Right lobe of liver (tissue), 6 donors: ENCODE measurements at regions not wholly inside any gene's neighbourhood (a gene's known extent, or its start where the extent isn't known, plus 50 kb on each side); places are given as distances from the start of the nearest gene placed in this dataset.

Experiments used
- ATAC-seq, 4 donors: fragments of 200-7000 bp; cut with Tn5 transposase; one replicate each; pipeline ENCODE4 v1.9.1; 2020; ENCODE audit warnings: mild to moderate bottlenecking in 4 of 4, moderate library complexity in 4 of 4
- DNase-seq, 3 donors: peaks; one replicate each; pipeline ENCODE4 v3.0.0-alpha.2; 2020
- H3K27ac ChIP-seq, 3 donors: fragments of 200-600 bp; one replicate each; pipeline ENCODE4 v1.8.0; 2022
- H3K27me3 ChIP-seq, 2 donors: fragments of 200-600 bp; one replicate each; pipeline ENCODE4 v1.8.0; 2022
- H3K36me3 ChIP-seq, 4 donors: fragments of 200-600 bp; sonication (generic) in 1 of 4; one replicate each; pipeline versions ENCODE4 v1.5.1 to v1.8.0; 2017 to 2022; ENCODE audit warnings: control low read depth in 1 of 4
- H3K4me1 ChIP-seq, 4 donors: fragments of 200-600 bp; sonication (generic) in 1 of 4; one replicate each; pipeline versions ENCODE4 v1.5.1 to v1.8.0; 2017 to 2022; ENCODE audit warnings: control low read depth in 1 of 4
- H3K4me3 ChIP-seq, 3 donors: fragments of 200-600 bp; one replicate each; pipeline ENCODE4 v1.8.0; 2022
- H3K9me3 ChIP-seq, 4 donors: fragments of 200-600 bp; sonication (generic) in 1 of 4; one replicate each; pipeline versions ENCODE4 v1.5.1 to v1.8.0; 2017 to 2022; ENCODE audit warnings: control low read depth in 1 of 4
- CTCF ChIP-seq, 4 donors: fragments of 200-600 bp in 3 of 4; fragments of 450-650 bp in 1 of 4; IDR thresholded peaks; one replicate each; pipeline versions ENCODE4 v1.5.1 to v1.8.0; 2016 to 2022; ENCODE audit warnings: antibody characterized with exemption in 4 of 4, mild to moderate bottlenecking in 2 of 4
- POLR2A ChIP-seq: fragments of 450-650 bp; IDR thresholded peaks from one replicate; pipeline ENCODE4 v1.6.1; 2017; ENCODE audit warnings: antibody characterized with exemption, mild to moderate bottlenecking
- WGBS: methylation state at CpG from one replicate; pipeline ENCODE4 v1.1.6; 2018; ENCODE audit warnings: low coverage, low lambda C conversion rate; ENCODE audit not compliant: insufficient coverage; ENCODE audit errors: missing lambda C conversion rate; 5-methylcytosine and 5-hydroxymethylcytosine counted together
- intact Hi-C, 2 donors: fragments of 100-400 bp; cut with DNase I; formaldehyde crosslinking; loops; one replicate each; pipeline versions ENCODE4 v1.11.2 to v1.14.1; 2022
- donor health status: DM: no; HTN: yes; CAD: no.
- donor health status: DM: no; HTN: no; CAD: no.
- donor health status: DM: no; HTN: no; CAD: no.
- donor health status: DM: no; HTN: yes; CAD: no.
- donor health status: DM: no; HTN: yes; CAD: no.

GRCh38 chr9:13899924-13900323 is 414.0 kb downstream of the NFIB start:
- ATAC-seq (peak; percentile 62 to 91 (median 82)), DNase-seq (peak in 1 of 3 donors; percentile 11)
- Histone ChIP-seq H3K9me3 (no peaks in the 10 kb centered on the region), H3K27me3 (peaks cover 0 to 2% of the 10 kb centered on the region in 2 donors), H3K27ac (no peak overlapping the region), H3K36me3 (no peaks in the 10 kb centered on the region), H3K4me3 (no peak overlapping the region), H3K4me1 (no peaks in the 10 kb centered on the region)
- WGBS, result 45% methylated on average over 7 of the region's 7 CpGs
- TF ChIP-seq POLR2A (no peak), CTCF (IDR thresholded peaks at IDR 0.05) (no peak)
- intact Hi-C loops, result no loop called here

GRCh38 chr9:13898957-13899356 is 415.0 kb downstream of the NFIB start:
- H3K9me3 ChIP-seq, result no peaks in the 10 kb centered on the region
- intact Hi-C loops, result no loop called here

GRCh38 chr9:13896922-13897835 is 416.8 kb downstream of the NFIB start:
- H3K4me3 ChIP-seq, result no peak overlapping the region
- no peak for ATAC-seq
- no peaks in the 10 kb centered on the region for H3K36me3 ChIP-seq
- intact Hi-C loops, result no loop called here
- 57% methylated on average over 8 of the region's 8 CpGs for WGBS
- no peak for TF ChIP-seq CTCF (IDR thresholded peaks at IDR 0.05)
- TF ChIP-seq POLR2A, result no peak
- no peaks in the 10 kb centered on the region for H3K4me1 ChIP-seq
- H3K27ac ChIP-seq, result no peak overlapping the region
- no peak for DNase-seq
- H3K9me3 ChIP-seq, result no peaks in the 10 kb centered on the region
- H3K27me3 ChIP-seq, result no peaks in the 10 kb centered on the region

More at GRCh38 chr9:13898957-13899356, 415.0 kb downstream of the NFIB start:
- Histone ChIP-seq H3K4me1 (no peaks in the 10 kb centered on the region), H3K27me3 (peaks cover 0 to 2% of the 10 kb centered on the region in 2 donors), H3K4me3 (no peak overlapping the region), H3K36me3 (no peaks in the 10 kb centered on the region), H3K27ac (no peak overlapping the region)
- WGBS, result 58% methylated on average over 2 of the region's 2 CpGs
- DNase-seq (no peak), ATAC-seq (no peak)
- no peak for TF ChIP-seq CTCF (IDR thresholded peaks at IDR 0.05)
- no peak for TF ChIP-seq POLR2A

- Histone ChIP-seq H3K27me3 (no peaks in the 10 kb centered on the region), H3K9me3 (no peaks in the 10 kb centered on the region), H3K27ac (no peak overlapping the region), H3K4me3 (no peak overlapping the region), H3K36me3 (no peaks in the 10 kb centered on the region), H3K4me1 (no peaks in the 10 kb centered on the region)
- no peak for ATAC-seq
- TF ChIP-seq CTCF (IDR thresholded peaks at IDR 0.05), result no peak
- TF ChIP-seq POLR2A, result no peak
- WGBS, result 48% methylated on average over 1 of the region's 1 CpG
- no peak for DNase-seq
- intact Hi-C loops, result no loop called here
Measured at GRCh38 chr9:13896047-13896446, 417.9 kb downstream of the NFIB start.
